ENCODE measurements at regions not wholly inside any gene's neighbourhood (a gene's known extent, or its start where the extent isn't known, plus 50 kb on each side); places are given as distances from the start of the nearest gene placed in this dataset.
"Not testable (repeated sequence)": the region's sequence is repeated elsewhere in the genome, so short reads cannot be mapped to it uniquely, and the experiment has no call there.

- TF ChIP-seq BACH2 (CRISPR knock-in tag; IDR thresholded peaks at IDR 0.05; ENCODE audit: borderline replicate concordance) (no peak), RARB (CRISPR knock-in tag; IDR thresholded peaks at IDR 0.05) (no peak), ZC3H10 (CRISPR knock-in tag; IDR thresholded peaks at IDR 0.05) (no peak), ISL1 (CRISPR knock-in tag; IDR thresholded peaks at IDR 0.05) (no peak), PATZ1 (CRISPR knock-in tag; IDR thresholded peaks at IDR 0.05; ENCODE audit: borderline replicate concordance) (no peak), ZNF70 (CRISPR knock-in tag; IDR thresholded peaks at IDR 0.05) (no peak), CREB5 (CRISPR knock-in tag; IDR thresholded peaks at IDR 0.05; ENCODE audit: low read depth) (no peak), TCF4 (CRISPR knock-in tag; IDR thresholded peaks at IDR 0.05; ENCODE audit: borderline replicate concordance) (no peak), ZNF8 (CRISPR knock-in tag; IDR thresholded peaks at IDR 0.05) (no peak), CSDC2 (CRISPR knock-in tag; IDR thresholded peaks at IDR 0.05) (no peak), TOX (CRISPR knock-in tag; IDR thresholded peaks at IDR 0.05; ENCODE audit: borderline replicate concordance) (no peak), SNAI2 (CRISPR knock-in tag; IDR thresholded peaks at IDR 0.05) (no peak), ARNTL (CRISPR knock-in tag; IDR thresholded peaks at IDR 0.05; ENCODE audit: borderline replicate concordance, low read depth) (no peak)
- TF ChIP-seq, protein P1, sequence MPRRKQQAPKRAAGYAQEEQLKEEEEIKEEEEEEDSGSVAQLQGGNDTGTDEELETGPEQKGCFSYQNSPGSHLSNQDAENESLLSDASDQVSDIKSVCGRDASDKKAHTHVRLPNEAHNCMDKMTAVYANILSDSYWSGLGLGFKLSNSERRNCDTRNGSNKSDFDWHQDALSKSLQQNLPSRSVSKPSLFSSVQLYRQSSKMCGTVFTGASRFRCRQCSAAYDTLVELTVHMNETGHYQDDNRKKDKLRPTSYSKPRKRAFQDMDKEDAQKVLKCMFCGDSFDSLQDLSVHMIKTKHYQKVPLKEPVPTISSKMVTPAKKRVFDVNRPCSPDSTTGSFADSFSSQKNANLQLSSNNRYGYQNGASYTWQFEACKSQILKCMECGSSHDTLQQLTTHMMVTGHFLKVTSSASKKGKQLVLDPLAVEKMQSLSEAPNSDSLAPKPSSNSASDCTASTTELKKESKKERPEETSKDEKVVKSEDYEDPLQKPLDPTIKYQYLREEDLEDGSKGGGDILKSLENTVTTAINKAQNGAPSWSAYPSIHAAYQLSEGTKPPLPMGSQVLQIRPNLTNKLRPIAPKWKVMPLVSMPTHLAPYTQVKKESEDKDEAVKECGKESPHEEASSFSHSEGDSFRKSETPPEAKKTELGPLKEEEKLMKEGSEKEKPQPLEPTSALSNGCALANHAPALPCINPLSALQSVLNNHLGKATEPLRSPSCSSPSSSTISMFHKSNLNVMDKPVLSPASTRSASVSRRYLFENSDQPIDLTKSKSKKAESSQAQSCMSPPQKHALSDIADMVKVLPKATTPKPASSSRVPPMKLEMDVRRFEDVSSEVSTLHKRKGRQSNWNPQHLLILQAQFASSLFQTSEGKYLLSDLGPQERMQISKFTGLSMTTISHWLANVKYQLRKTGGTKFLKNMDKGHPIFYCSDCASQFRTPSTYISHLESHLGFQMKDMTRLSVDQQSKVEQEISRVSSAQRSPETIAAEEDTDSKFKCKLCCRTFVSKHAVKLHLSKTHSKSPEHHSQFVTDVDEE (CRISPR knock-in tag; IDR thresholded peaks at IDR 0.05): no peak
- TF ChIP-seq, protein P2, sequence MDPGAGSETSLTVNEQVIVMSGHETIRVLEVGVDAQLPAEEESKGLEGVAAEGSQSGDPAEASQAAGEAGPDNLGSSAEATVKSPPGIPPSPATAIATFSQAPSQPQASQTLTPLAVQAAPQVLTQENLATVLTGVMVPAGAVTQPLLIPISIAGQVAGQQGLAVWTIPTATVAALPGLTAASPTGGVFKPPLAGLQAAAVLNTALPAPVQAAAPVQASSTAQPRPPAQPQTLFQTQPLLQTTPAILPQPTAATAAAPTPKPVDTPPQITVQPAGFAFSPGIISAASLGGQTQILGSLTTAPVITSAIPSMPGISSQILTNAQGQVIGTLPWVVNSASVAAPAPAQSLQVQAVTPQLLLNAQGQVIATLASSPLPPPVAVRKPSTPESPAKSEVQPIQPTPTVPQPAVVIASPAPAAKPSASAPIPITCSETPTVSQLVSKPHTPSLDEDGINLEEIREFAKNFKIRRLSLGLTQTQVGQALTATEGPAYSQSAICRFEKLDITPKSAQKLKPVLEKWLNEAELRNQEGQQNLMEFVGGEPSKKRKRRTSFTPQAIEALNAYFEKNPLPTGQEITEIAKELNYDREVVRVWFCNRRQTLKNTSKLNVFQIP (CRISPR knock-in tag; IDR thresholded peaks at IDR 0.05; ENCODE audit: borderline replicate concordance, low read depth): no peak
- ATAC-seq: no peak
These were observed 191.3 kb upstream of the ZNF32 start for GRCh38 chr10:43839973-43840372.

- not testable (repeated sequence) for ATAC-seq
These were observed 186.1 kb upstream of the ZNF32 start for GRCh38 chr10:43834751-43835150.

DNA sequence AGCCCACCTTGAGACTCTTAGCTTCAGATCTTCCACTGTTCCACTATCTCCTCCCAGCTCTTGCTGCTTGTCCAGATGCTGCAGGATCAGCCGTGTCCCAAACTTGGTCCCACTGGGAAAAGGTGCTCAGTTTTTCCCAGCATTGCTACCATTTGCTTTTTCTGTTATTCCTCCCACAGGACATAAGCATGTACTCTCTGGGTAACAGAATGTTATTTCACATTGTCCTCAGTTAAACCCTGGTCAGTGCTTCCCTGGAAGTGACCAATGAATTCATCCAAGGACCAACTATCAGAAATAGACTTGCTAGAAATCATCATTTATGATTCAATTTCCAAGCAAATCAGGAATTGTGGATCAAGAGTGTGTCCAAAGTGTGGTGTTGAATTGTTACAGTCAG lies 179.2 kb upstream of the ZNF32 start:
- no peak for ATAC-seq
- TF ChIP-seq SNAI2 (CRISPR knock-in tag; IDR thresholded peaks at IDR 0.05) (no peak), ZFP30 (CRISPR knock-in tag; IDR thresholded peaks at IDR 0.05) (no peak), TOX (CRISPR knock-in tag; IDR thresholded peaks at IDR 0.05; ENCODE audit: borderline replicate concordance) (no peak), OSR1 (CRISPR knock-in tag; IDR thresholded peaks at IDR 0.05) (no peak), CSDC2 (CRISPR knock-in tag; IDR thresholded peaks at IDR 0.05) (no peak), ISL1 (CRISPR knock-in tag; IDR thresholded peaks at IDR 0.05) (no peak), ZFP3 (CRISPR knock-in tag; IDR thresholded peaks at IDR 0.05) (no peak), ZNF70 (CRISPR knock-in tag; IDR thresholded peaks at IDR 0.05) (no peak), BACH2 (CRISPR knock-in tag; IDR thresholded peaks at IDR 0.05; ENCODE audit: borderline replicate concordance) (no peak), CREB5 (CRISPR knock-in tag; IDR thresholded peaks at IDR 0.05; ENCODE audit: low read depth) (no peak)

- ATAC-seq: no peak
These were observed 177.3 kb upstream of the ZNF32 start for GRCh38 chr10:43825984-43826383.

More at GRCh38 chr10:43825984-43826383, 177.3 kb upstream of the ZNF32 start:
- TF ChIP-seq CSDC2 (CRISPR knock-in tag; IDR thresholded peaks at IDR 0.05): no peak
- TF ChIP-seq TOX (CRISPR knock-in tag; IDR thresholded peaks at IDR 0.05; ENCODE audit: borderline replicate concordance): no peak
- TF ChIP-seq ZFP3 (CRISPR knock-in tag; IDR thresholded peaks at IDR 0.05): no peak
- no peak for TF ChIP-seq SNAI2 (CRISPR knock-in tag; IDR thresholded peaks at IDR 0.05)
- no peak for TF ChIP-seq ZFP30 (CRISPR knock-in tag; IDR thresholded peaks at IDR 0.05)
- TF ChIP-seq, protein P2 (CRISPR knock-in tag; IDR thresholded peaks at IDR 0.05; ENCODE audit: borderline replicate concordance, low read depth): no peak
- TF ChIP-seq ISL1 (CRISPR knock-in tag; IDR thresholded peaks at IDR 0.05): no peak
- no peak for TF ChIP-seq ZNF565 (CRISPR knock-in tag; conservative IDR thresholded peaks at IDR 0.05; ENCODE audit: low read depth)
- no peak for TF ChIP-seq TCF4 (CRISPR knock-in tag; IDR thresholded peaks at IDR 0.05; ENCODE audit: borderline replicate concordance)
- no peak for TF ChIP-seq ZNF8 (CRISPR knock-in tag; IDR thresholded peaks at IDR 0.05)
- TF ChIP-seq, protein P1 (CRISPR knock-in tag; IDR thresholded peaks at IDR 0.05): no peak

All from SK-N-SH treated with all-trans-retinoic acid at 6 μM for 48 hours (cell line).